NT2/D1 (cell line): ENCODE measurements at regions not wholly inside any gene's neighbourhood (a gene's known extent, or its start where the extent isn't known, plus 50 kb on each side); places are given as distances from the start of the nearest gene placed in this dataset.

Experiments used
- YY1 ChIP-seq: IDR thresholded peaks from 2 replicates; pipeline ENCODE4 v1.6.1; 2011; ENCODE audit not compliant: insufficient read length, insufficient read depth
- ZNF274 ChIP-seq: IDR thresholded peaks from 2 replicates; pipeline ENCODE4 v1.6.1; 2011; ENCODE audit warnings: mild to moderate bottlenecking, low read depth, low read length

DNA sequence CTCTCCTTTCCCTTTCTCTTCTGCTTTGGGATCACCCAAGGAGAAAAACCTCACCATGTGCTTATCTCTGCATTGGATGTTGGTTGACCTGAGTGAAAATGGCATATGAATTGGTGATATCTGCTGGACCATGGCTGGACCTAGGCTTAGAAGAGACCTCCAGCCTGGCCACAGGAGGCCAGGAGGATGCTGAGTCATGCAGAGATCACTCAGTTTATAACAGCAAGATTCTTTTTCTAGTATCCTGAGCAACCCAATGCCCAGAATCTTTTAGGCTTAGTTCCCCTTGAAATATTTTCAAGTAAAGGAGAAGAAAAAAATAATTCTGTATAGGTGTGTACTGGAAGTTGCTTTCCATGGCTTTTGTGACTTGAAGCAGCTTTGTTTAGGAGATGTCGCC is 236.3 kb downstream of the KLF6 start:
- TF ChIP-seq ZNF274: no peak
- TF ChIP-seq YY1: no peak
